Body of pancreas (tissue), 4 donors: ENCODE measurements at regions not wholly inside any gene's neighbourhood (a gene's known extent, or its start where the extent isn't known, plus 50 kb on each side); places are given as distances from the start of the nearest gene placed in this dataset.

Experiments used
- CTCF ChIP-seq, 7 experiments: fragments of 450-650 bp in 4 of 7; fragments of 200-600 bp in 3 of 7; sonication (generic) in 3 of 7; IDR thresholded peaks; one replicate each; pipeline ENCODE4 v1.5.1; 2016 to 2019; ENCODE audit warnings: antibody characterized with exemption in 7 of 7
- POLR2A ChIP-seq, 3 donors: fragments of 450-650 bp; IDR thresholded peaks; one replicate each; pipeline ENCODE4 v1.6.1; 2016; ENCODE audit warnings: antibody characterized with exemption in 3 of 3, mild to moderate bottlenecking in 2 of 3

GRCh38 chr13:90902255-90902654 lies 445.2 kb upstream of the MIR17HG start:
- TF ChIP-seq CTCF (IDR thresholded peaks at IDR 0.05) (no peak), POLR2A (IDR thresholded peaks at IDR 0.05) (no peak)
